ENCODE measurements at regions not wholly inside any gene's neighbourhood (a gene's known extent, or its start where the extent isn't known, plus 50 kb on each side); places are given as distances from the start of the nearest gene placed in this dataset.

DNA sequence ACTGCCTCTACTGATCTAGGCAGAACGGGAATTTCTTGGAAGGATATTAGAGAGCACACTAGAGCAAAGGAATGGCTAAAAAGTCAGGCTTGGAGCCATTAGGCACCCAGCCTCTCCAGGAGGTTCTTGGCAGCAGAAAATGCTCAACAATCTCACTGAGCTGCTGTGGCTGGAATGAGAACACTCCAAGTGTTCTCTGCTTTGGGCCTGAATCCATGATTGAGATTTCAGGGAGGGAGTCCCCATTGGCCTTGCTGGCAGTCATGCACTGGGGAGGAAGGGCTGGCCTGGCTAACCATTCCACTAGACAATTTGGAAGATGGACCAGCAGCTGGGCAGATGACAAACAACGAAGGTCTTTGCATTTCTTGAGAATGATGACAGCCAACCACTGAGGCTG is 362.6 kb downstream of the SHQ1 start:
- no peak for DNase-seq

DNA sequence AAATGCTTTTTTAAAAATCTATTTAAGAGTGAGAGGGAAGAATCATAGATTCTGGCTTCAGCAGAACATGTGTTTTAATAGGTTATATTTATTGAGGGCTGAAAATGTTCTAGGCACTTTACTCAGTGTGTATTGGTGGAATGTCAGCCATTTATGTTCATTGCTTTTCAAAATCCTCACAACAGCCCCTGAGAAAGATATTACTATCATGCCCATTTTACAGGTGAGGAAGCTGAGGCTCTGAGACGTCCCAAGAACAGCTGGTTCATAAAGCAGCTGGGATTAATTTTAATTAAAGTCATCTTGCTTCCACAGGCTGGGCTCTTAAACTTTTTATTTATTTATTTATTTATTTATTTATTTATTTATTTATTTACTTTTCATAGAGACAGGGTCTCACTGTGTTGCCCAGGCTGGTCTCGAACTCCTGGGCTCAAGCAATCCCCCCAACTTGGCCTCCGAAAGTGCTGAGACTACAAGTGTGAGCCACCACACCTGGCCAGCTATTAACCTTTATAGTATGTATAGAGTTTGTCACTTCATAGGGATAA is 364.6 kb downstream of the SHQ1 start:
- no peak for DNase-seq

DNA sequence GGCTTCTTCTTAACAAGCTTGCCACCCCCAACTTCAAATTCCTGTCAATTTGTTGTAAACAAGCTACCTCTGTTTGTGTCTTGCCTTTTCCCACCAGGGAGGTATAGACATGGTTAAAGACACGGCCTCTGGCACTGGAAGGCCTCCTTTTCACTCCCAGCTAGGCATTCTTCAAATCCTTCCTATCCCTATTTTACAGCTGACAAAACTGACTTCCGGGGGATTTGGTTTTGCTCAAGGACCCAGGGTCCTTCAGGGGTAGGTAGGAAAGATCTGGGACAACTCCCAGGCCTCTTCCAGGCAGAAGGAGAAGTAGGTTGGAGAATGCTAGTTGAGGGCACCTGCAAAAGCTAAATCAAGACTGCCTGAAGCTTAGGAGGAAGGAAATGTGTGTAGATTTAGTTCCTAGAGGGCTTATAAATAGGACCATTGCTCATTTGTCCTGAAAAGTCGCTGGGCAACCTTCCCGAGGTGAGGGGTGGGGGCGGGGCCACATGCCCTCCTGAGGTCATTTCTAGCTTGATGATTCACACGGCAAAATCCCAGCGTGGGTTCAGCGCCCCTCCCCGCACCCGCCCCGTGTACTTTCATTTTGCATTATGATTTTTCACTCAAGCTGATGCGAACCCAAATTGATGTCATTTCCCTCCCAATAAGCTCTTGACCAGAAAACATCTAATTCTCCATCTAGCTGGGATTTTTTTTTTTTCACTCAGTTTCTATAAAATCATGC is 365.5 kb downstream of the SHQ1 start:
- peak; percentile 86 for DNase-seq

DNA sequence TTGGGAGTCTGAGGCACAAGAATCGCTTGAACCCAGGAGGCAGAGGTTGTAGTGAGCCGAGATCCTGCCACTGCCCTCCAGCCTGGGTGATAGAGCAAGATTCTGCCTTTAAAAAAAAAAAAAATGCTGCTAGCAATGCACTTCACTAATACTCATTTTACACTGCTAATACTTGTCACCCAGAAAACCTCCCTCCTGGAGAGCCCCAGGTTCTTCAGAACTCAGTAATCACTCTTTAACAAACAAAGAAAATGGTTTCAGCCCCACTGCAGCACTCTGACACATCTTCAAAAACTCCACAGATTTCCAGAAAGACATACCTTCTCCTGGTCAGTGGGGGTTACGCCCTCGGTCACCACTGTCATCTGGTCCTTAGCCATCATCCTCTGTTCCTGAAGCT is 366.7 kb downstream of the SHQ1 start:
- no peak for DNase-seq

DNA sequence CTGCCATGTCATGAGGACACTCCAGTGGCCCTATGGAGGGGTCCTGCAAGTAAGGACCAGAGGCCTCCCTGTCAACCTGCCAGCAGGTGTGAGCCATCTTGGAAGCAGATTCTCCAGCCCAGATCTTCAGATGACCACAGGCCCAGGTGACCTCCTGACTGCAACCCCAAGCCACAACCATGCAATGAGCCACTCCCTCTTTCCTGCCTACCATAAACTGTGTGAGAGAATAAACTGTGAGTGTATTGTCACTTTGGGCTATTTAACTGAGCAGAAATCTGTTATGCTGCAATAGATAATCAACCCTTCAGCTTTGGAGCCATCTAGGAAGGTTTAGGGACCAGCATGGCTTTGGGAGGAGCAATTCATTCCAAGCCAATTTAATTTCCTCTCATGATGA is 367.9 kb downstream of the SHQ1 start:
- no peak for DNase-seq

DNA sequence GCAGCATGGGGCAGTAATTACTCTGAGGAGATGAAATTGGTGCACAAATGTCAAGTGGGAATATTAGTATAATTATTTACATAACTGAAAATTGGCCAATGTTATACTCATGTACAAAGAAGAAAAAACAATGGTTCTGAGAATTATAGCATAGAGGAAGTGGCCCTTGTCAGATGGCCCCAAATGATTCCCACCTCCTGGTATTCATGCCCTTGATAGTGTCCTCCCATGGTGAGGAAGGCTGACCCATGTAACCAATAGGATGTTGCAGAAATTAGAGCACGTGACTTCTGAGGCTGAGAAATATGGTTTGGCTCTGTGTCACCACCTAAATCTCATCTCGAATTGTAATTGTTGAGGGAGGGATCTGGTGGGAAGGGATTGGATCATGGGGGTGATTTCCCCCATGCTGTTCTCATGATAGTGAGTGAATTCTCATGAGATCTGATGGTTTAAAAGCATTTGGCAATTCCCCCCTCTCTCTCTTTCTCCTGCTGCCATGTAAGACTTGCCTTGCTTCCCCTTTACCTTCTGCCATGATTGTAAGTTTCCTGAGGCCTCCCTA is 368.5 kb downstream of the SHQ1 start:
- no peak for DNase-seq

DNA sequence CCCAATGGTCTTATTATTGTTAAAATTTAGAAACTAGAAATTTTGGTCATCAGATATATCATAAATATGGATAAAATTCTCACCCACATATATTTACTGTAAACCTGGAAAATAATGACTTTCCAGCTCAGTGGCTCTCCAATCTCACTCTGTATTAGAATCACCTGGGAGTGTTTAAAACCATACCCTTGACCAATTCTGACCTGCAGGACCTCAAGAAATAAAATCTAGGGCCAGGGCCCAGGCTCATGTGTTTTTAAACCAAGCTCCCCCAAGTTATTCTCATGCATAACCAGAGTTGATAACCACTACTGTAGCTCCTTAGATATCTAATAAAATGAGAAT is 372.1 kb downstream of the SHQ1 start:
- DNase-seq: no peak

DNA sequence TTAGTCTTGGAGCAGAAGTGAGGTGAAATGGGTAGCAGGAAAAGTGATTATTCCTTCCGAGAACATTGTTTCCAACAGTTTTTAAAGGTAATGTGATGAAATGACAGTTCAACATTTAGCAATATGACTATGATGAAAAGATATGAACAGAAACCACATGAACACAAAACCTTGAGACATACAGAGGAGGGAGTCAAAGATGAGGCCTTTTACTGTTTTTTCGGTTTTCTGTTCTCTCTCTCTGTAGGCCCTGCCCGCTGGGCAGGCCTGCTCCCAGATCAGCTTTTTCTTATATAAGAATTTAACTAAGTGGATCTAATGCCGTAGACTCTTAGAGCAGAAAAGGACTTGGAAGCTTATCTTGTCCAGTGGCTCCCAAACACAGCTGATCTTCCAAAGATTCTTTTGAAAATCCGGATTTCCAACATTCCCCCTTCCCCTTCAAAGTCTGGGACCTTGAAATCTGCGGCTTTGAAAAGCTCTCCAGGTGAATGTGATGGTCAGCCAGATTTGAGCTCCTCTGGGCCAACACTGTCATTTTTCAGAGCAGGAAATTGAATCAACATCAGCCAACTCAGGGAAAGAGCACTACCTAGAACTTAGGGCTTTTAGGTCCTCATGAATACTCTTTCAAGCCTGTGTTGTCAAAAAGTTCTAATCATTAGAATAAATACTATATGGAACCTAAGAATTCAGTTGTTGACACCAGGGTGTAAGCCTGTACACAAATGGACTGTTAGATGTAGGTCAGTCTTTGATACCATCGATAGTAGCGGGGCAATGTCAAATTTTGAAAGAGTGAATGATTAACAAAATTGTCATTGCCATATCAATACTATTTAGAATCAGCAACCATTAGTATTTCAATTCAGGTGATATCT is 372.7 kb downstream of the SHQ1 start:
- no peak for DNase-seq

DNA sequence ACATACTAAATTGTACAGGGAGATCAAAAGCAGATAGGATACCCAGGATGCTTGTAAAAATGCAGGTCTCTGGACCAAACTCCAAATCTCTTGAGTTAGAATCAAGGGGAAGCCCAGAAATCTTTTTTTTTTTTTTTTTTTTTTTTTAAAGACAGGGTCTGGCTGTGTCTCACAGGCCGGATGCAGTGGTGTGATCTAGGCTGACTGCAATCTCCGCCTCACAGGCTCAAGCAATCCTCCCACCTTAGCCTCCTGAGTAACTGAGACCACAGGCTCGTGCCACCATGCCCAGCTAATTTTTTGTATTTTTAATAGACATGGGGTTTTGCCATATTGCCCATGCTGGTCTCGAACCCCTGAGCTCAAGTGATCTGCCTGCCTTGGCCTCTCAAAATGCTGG is 373.5 kb downstream of the SHQ1 start:
- DNase-seq: no peak

DNA sequence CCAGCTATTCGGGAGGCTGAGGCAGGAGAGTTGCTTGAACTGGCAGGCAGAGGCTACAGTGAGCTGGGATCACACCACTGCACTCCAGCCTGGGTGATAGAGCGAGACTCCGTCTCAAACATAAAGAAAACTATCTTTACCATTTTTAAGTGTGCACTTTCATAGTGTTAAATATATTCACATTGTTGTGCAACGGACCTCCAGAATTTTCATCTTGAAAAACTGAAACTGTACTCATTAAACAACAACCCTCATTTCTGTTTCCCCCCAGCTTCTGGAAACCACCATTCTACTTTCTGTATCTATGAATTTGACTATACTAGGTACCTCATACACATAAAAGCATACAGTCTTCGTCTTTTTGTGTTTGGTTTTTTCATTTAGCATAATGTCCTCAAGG is 375.1 kb downstream of the SHQ1 start:
- DNase-seq: no peak

DNA sequence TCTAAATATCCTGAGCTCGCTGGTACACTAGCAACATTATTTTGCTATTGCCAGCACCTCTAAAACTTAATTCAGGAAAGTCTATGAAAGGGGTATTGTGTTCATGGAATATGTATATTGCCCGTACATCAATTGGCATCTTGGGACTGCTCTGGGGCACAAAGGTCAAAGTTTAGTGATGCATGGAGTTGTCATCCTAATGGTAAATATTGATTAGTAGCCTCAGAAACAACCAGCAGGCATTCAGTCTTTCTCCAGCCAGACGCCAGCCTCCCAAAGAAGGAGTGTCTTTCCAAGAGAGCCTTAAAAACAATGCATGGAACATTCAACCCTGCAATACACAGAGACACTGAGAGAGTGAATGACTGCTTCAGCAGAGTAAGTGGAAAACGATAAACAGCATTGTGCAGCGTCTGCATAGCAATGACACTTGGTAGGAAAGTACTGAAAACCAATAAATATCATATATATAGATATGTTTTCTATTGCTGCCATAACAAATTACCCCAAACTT is 377.3 kb downstream of the SHQ1 start:
- no peak for DNase-seq

DNA sequence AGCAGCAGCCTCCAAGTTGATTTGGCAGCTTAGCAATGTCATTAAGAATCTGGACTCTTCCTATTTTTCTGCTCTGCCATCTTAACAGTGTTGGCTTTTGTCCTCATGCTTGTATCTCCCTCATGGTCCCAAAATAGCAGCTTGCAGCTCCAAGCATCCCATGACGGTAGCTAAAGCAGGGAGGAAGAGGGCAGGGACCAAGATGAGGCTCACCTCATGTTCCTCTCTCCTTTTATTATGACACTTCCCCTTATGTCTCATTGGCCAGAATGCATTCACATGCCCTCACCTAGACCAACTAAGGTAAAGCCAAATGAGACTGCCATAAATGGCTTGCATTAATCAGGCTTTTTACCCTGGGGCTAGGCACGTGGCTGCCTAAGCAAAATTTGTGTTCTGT is 382.4 kb downstream of the SHQ1 start:
- DNase-seq: no peak

DNA sequence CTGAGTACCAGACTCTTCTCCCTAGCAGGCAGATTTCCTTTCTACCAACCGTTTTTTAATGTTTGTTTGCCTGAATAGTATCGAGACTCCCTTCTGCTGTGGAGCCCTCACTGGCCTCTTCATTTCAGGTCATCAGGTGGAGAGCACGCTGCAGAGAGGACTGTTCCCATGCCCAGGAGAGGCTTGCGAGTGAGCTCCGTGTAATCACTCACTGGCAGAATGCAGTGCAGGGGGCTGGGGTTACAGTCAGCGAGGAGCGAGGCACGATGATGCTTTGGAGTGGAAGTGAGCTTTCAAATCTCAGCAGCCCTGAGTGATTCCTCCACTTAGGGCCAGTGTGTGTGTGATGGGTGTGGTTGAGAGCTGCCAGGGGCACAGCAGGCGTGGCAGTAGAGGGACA is 385.2 kb downstream of the SHQ1 start:
- DNase-seq: no peak

DNA sequence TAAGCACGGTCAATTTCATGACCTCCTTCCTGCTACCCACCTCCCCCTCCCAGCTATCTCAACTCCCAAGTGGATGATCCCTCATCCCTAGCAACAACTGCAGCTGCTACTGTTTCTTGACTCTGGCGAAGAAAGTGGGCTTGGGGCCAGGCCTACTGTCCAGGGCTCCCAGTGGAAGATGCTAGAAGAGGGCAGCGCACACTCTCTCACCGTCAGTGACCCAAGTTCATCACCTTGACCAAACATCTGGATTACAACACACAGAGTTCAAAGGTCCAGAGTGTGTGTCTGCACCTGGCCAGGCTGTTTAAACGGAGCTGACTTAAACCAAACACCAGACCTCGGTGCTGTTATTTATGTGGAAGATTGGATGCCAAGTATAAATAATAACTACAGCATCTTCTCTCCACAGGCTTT is 385.6 kb downstream of the SHQ1 start:
- no peak for DNase-seq

DNA sequence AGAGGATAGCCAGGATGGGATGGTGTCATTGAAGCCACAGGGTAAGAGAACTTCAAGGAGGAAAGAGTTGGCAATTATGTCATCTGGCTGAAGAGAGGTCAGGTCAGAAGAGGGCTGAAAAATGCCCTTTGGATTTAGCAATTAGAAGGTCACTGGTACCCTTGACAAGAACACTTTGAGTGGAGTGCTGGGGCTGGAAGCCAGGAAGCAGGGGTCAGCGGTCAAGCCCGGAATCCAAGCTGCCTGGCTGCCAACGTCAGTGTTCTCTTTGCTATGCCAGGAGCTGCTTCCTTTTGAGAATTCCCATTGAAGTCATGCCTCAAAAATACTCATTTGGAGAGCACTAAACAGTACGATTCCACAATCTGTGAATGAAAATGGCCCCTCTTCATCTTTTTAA is 386.5 kb downstream of the SHQ1 start:
- no peak for DNase-seq

DNA sequence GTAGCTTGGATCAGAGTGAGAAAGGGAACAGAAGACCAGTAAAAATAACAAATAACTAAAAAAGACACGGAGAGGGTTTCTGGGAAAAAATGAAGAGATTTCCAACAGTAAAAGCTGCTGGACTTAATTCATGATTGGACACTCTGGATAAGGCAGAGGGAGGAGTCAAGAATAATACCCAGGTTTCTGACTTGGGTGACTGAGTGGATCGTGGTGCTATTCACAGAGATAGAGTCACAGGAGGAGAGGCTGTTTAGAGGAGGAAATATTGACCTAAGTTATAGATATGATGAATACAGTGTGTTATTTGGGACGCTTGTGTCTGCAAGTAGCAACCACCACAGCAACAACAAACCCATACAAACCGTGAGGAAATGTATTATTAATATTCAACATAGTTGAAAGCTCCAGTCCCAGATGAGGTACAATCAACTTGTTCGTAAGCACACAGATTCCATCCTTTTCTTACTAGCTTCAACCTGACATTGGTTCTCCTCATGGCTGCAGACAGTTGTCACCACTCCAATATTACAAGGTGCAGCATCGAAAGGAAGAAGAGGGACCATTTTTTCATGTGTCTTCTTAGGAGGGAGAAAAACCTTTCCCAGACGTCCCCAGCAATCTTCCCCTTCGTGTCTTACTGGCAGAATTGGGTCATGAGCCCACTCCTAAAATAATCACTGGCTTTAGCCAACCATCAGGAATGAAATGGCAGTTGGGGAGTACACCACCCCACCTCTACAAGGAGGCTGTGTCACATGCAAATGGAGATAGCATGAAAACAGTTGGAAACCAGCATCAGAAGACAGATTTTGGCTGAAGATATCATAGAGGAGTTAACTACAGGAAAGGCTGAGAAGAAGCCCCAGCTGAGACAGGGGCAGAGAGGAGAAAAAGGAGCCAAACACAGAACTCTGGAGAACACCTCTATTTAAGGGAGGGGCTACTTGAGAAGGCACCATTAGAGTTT is 387.8 kb downstream of the SHQ1 start:
- no peak for DNase-seq

DNA sequence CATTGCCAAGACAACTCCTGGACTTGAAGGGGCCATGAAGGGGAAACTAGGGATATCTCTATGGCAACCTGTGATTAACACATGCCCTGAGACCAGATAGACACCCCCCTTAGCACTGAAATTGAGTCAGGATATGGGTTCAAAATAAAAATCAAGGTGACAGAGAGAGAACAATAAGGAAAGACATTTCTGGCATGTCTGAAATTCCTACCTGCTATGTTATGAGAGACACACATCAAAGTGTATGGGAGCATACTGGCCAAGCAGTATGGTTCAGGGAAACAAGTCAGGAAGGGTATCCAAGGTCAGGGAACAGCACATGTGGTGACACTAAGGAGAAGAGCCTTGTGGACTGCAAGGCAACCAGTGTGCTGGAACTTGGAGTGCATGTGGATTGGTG is 388.7 kb downstream of the SHQ1 start:
- DNase-seq: no peak

DNA sequence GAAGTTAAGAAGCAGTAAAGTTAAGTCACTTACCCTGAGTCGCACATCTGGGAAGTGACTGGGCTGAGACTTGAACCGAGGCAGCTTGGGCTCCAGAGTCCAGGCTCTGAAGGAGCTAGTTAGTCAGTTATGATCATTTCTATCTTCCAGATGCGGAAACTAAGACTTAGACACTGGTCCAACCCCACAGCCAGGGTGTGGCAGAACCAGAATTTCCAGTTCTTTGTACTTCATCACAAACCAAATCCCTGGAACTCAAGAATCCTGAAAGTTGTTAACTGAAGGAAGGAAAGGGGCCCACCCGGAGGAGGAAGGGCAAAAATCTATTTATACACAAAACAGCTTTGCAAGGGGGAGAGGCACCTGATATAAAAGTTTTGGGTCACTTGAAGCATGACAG is 389.9 kb downstream of the SHQ1 start:
- DNase-seq: no peak

DNA sequence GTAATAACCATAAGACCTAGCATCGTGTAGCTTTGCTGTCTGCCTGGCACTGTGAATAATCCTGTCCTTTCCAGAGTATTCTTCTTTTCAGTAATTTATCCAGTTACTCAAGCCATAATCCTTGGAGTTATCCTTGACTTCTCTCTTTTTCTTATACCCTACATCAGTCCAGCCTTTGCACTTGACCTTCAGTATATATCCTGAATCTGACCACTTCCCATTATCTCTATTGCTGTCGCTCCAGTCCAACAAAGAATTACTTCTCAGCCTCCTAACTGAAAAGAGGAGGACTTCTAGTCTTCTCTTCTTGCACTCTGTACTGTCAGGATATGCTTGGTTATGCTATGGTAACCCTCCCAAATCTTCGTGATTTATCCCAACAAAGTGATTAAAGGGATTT is 393.8 kb downstream of the SHQ1 start:
- DNase-seq: no peak

DNA sequence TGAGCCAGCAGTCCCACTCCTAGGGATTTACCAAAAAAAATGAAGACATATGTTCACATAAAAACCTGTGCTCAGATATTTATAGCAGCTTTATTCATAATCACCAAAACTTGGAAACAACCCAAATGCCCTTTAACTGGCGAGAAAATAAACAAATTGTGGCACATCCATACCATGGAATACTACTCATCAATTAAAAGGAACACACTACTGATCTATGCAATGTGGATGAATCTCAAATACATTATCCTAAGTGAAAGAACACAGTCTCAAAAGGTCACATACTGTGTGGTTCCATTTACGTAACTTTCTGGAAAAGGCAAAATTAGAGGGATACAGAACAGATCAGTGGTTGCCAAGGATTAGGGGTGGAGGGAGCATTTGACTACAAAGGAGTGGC is 394.5 kb downstream of the SHQ1 start:
- DNase-seq: no peak

DNA sequence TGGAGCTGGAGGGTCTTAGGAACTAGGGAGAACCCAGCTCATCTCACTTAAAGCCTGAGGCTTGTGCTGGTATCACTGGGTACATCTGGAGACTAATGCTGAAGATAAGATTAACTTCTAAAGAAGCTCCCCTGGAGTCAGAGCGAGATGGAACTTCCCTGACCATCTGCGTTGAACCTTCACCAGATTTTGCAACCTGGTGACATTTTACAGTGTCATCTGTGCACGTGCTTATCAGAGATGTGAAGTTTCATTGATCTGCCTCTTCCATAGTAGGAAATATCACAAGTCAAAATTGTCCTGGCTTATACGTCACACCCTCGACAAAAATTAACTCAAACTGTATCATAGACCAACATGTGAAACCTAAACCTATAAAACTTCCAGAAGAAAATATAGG is 395.5 kb downstream of the SHQ1 start:
- DNase-seq: no peak

DNA sequence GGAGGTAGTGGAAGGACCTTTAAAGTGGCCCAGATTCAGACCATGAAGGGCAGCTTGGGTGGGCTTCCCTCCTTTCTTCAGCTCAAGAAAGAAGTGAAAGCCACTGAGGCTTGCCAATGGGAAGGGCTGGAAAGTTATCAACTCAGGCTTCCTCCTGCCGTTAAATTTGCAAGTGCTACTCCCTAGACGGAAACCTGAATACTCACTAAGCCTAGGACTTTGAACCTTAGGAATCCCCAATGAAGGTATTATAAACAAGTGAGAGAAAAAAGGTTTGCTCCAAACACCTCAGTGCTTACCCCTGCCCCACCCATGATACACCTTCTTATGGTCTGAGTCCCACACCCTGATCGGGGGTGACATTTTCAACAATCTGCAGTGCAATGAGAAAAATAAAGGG is 396.4 kb downstream of the SHQ1 start:
- DNase-seq: no peak

DNA sequence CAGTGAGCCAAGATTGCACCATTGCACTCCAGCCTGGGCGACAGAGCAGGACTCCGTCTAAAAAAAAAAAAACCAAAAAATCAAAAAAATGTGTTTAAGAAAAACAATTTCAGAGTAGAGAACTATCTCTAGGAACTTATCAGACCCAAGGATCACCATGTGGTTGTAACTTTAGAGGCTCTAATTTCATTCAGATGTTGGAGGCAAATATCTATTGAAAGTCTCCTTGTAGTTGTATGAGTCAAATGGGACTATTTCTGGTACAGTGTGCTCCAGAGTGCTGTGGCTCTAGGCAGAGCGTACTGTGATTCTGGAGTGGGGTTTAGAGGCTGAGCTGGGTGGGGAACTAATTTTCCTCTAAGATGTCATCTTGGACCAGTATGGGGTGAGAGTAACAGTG is 398.7 kb downstream of the SHQ1 start:
- no peak for DNase-seq

Data from activated naive CD4-positive, alpha-beta T cell treated with Interleukin-2 at 50 U/mL for 16 hours (primary cell).